ENCODE measurements at regions not wholly inside any gene's neighbourhood (a gene's known extent, or its start where the extent isn't known, plus 50 kb on each side); places are given as distances from the start of the nearest gene placed in this dataset.

GRCh38 chr2:67645280-67646138 is 248.4 kb downstream of the ETAA1 start:
- no peak for TF ChIP-seq RAD21 (conservative IDR thresholded peaks at IDR 0.05)
- TF ChIP-seq EP300 (conservative IDR thresholded peaks at IDR 0.05; ENCODE audit: poor library complexity, severe bottlenecking), result no peak
- no peak for TF ChIP-seq CTCF (IDR thresholded peaks at IDR 0.05; ENCODE audit: poor library complexity, severe bottlenecking)
- TF ChIP-seq MXI1 (conservative IDR thresholded peaks at IDR 0.05; ENCODE audit: poor library complexity, severe bottlenecking), result no peak

All from neural cell (in vitro differentiated cells).